Middle frontal gyrus (tissue), 1 donor: ENCODE measurements at regions not wholly inside any gene's neighbourhood (a gene's known extent, or its start where the extent isn't known, plus 50 kb on each side); places are given as distances from the start of the nearest gene placed in this dataset.

Experiments used
- DNase-seq: peaks from one replicate; pipeline ENCODE4 v3.0.0-alpha.2; 2015; ENCODE audit warnings: low spot score; ENCODE audit errors: extremely low spot score

GRCh38 chr2:192275632-192276031 is 80.9 kb upstream of the TMEFF2 start:
- no peak for DNase-seq

GRCh38 chr2:192267484-192267883 is 72.8 kb upstream of the TMEFF2 start:
- DNase-seq: no peak

- DNase-seq: no peak
These were observed 71.0 kb upstream of the TMEFF2 start for GRCh38 chr2:192265751-192266150.

GRCh38 chr2:192254444-192254843 is 59.7 kb upstream of the TMEFF2 start:
- no peak for DNase-seq

- no peak for DNase-seq
These were observed 59.0 kb upstream of the TMEFF2 start for GRCh38 chr2:192253692-192254091.

GRCh38 chr2:192250961-192251360 is 56.2 kb upstream of the TMEFF2 start:
- no peak for DNase-seq

- DNase-seq: no peak
These were observed 52.7 kb upstream of the TMEFF2 start for GRCh38 chr2:192247456-192247855.

GRCh38 chr2:192246297-192246696 is 51.6 kb upstream of the TMEFF2 start:
- DNase-seq: no peak

GRCh38 chr2:192245329-192245728 is 50.6 kb upstream of the TMEFF2 start:
- no peak for DNase-seq
